Spleen (tissue), 7 donors: ENCODE measurements at regions not wholly inside any gene's neighbourhood (a gene's known extent, or its start where the extent isn't known, plus 50 kb on each side); places are given as distances from the start of the nearest gene placed in this dataset.

Experiments used
- POLR2A ChIP-seq, 3 donors: fragments of 450-650 bp; IDR thresholded peaks; one replicate each; pipeline ENCODE4 v1.5.1; 2017; ENCODE audit warnings: antibody characterized with exemption in 3 of 3, mild to moderate bottlenecking in 1 of 3
- TF ChIP-seq, protein P1 (sequence below), 11 experiments: fragments of 200-600 bp in 7 of 11; fragments of 450-650 bp in 4 of 11; sonication (generic) in 4 of 11; IDR thresholded peaks in 8 of 11; conservative IDR thresholded peaks in 3 of 11; 1 replicate in 7 of 11; 2 replicates in 4 of 11; pipeline versions ENCODE4 v1.4.0 to v1.8.0; 2016 to 2021; ENCODE audit warnings: antibody characterized with exemption in 11 of 11, inconsistent platforms in 4 of 11, mild to moderate bottlenecking in 1 of 11
- donor health status: DM: no; HTN: no; CAD: no; lungs with moderate emphysema.
- donor health status: DM: no; HTN: no; CAD: no.
- donor health status: DM: no; HTN: no; CAD: no.

- TF ChIP-seq, protein P1, sequence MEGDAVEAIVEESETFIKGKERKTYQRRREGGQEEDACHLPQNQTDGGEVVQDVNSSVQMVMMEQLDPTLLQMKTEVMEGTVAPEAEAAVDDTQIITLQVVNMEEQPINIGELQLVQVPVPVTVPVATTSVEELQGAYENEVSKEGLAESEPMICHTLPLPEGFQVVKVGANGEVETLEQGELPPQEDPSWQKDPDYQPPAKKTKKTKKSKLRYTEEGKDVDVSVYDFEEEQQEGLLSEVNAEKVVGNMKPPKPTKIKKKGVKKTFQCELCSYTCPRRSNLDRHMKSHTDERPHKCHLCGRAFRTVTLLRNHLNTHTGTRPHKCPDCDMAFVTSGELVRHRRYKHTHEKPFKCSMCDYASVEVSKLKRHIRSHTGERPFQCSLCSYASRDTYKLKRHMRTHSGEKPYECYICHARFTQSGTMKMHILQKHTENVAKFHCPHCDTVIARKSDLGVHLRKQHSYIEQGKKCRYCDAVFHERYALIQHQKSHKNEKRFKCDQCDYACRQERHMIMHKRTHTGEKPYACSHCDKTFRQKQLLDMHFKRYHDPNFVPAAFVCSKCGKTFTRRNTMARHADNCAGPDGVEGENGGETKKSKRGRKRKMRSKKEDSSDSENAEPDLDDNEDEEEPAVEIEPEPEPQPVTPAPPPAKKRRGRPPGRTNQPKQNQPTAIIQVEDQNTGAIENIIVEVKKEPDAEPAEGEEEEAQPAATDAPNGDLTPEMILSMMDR (IDR thresholded peaks at IDR 0.05 in 8 of 11, conservative IDR thresholded peaks at IDR 0.05 in 3 of 11) = no peak
- no peak for TF ChIP-seq POLR2A (IDR thresholded peaks at IDR 0.05)
These were observed 161.8 kb upstream of the RIMS1 start for GRCh38 chr6:71724456-71725125.
